H1 (cell line): ENCODE measurements at regions not wholly inside any gene's neighbourhood (a gene's known extent, or its start where the extent isn't known, plus 50 kb on each side); places are given as distances from the start of the nearest gene placed in this dataset.

Experiments
- CTCF ChIA-PET: fragments of 300-600 bp; sonication (Branson Sonifier 250); formaldehyde crosslinking; loops from one replicate; lab custom pipeline; 2021; ENCODE audit not compliant: partially characterized antibody; lab: Charles Lee
- POLR2A ChIA-PET: fragments of 300-600 bp; sonication (Branson Sonifier 250); formaldehyde crosslinking; loops from one replicate; lab custom pipeline; 2021; ENCODE audit warnings: inconsistent platforms; ENCODE audit not compliant: partially characterized antibody; lab: Charles Lee
- DNase-seq, 2 experiments: peaks; one replicate each; pipeline versions ENCODE4 v3.0.0 to v3.0.0-alpha.2; 2010 to 2022; ENCODE audit warnings: low spot score in 2 of 2, low read depth in 1 of 2, mixed read lengths in 1 of 2
- FAIRE-seq: peaks from 2 replicates; lab custom pipeline; 2011; peaks lifted over from hg19 to GRCh38; lab: Jason Lieb, UNC
- H2AFZ ChIP-seq: 2 replicates; pipeline ENCODE4 v1.8.1; 2012; ENCODE audit warnings: low read length, inconsistent platforms
- H2AK5ac ChIP-seq: 2 replicates; pipeline ENCODE4 v1.6.1; 2013; ENCODE audit warnings: low read depth, low read length
- H2BK120ac ChIP-seq: replicated peaks from 2 replicates; pipeline ENCODE3; 2013; ENCODE audit warnings: low read depth, low read length, inconsistent platforms
- H2BK12ac ChIP-seq: 2 replicates; pipeline ENCODE4 v1.6.1; 2013; ENCODE audit warnings: low read depth, low read length
- H2BK15ac ChIP-seq: 2 replicates; pipeline ENCODE4 v1.6.1; 2013; ENCODE audit warnings: low read length
- H2BK20ac ChIP-seq: 2 replicates; pipeline ENCODE4 v1.6.1; 2013; ENCODE audit warnings: low read length
- H2BK5ac ChIP-seq: 2 replicates; pipeline ENCODE4 v1.6.1; 2013; ENCODE audit warnings: low read depth, low read length
- H3K14ac ChIP-seq: 2 replicates; pipeline ENCODE4 v1.6.1; 2013; ENCODE audit warnings: inconsistent platforms; ENCODE audit not compliant: insufficient read length
- H3K18ac ChIP-seq: 2 replicates; pipeline ENCODE4 v1.6.1; 2013; ENCODE audit warnings: low read length; ENCODE audit errors: extremely low read depth
- H3K23ac ChIP-seq: 2 replicates; pipeline ENCODE4 v1.6.1; 2013; ENCODE audit warnings: inconsistent platforms; ENCODE audit not compliant: insufficient read length
- H3K23me2 ChIP-seq: 2 replicates; pipeline ENCODE4 v1.6.1; 2013; ENCODE audit warnings: low read depth, low read length
- H3K27ac ChIP-seq: 2 replicates; pipeline ENCODE4 v1.6.1; 2011; ENCODE audit warnings: low read depth, low read length, inconsistent platforms
- H3K27me3 ChIP-seq, 4 experiments: replicated peaks in 1 of 4; 1 replicate in 1 of 4; 2 replicates in 3 of 4; pipeline versions ENCODE4 v1.6.1 to v1.8.1; 2011 to 2013; ENCODE audit warnings: low read length in 3 of 4, mild to moderate bottlenecking in 3 of 4, inconsistent platforms in 2 of 4, mixed read lengths in 2 of 4, moderate library complexity in 1 of 4; ENCODE audit not compliant: control insufficient read depth in 3 of 4, insufficient read depth in 3 of 4; ENCODE audit errors: extremely low read depth in 1 of 4
- H3K36me3 ChIP-seq, 4 experiments: 2 replicates each; pipeline versions ENCODE4 v1.6.1 to v1.8.1; 2011 to 2013; ENCODE audit warnings: mild to moderate bottlenecking in 4 of 4, low read length in 3 of 4, moderate library complexity in 2 of 4, control low read depth in 1 of 4, inconsistent platforms in 1 of 4; ENCODE audit not compliant: insufficient read depth in 4 of 4, control insufficient read depth in 2 of 4
- H3K4ac ChIP-seq: replicated peaks from 2 replicates; pipeline ENCODE3; 2013; ENCODE audit warnings: low read length, low read depth, mixed read lengths, inconsistent platforms; ENCODE audit not compliant: insufficient read length
- H3K4me1 ChIP-seq, 4 experiments: replicated peaks in 1 of 4; 1 replicate in 1 of 4; 2 replicates in 3 of 4; pipeline versions ENCODE4 v1.6.1 to v1.8.1; 2011 to 2013; ENCODE audit warnings: low read length in 3 of 4, inconsistent platforms in 2 of 4, mixed read lengths in 1 of 4; ENCODE audit not compliant: insufficient read depth in 4 of 4, control insufficient read depth in 3 of 4
- H3K4me2 ChIP-seq, 2 experiments: 2 replicates each; pipeline versions ENCODE4 v1.6.1 to v1.8.1; 2011 to 2013; ENCODE audit warnings: low read depth in 2 of 2, low read length in 2 of 2, control low read depth in 1 of 2, inconsistent platforms in 1 of 2, mild to moderate bottlenecking in 1 of 2; ENCODE audit not compliant: insufficient read depth in 1 of 2
- H3K4me3 ChIP-seq, 4 experiments: fragments of 200-600, 300-600 bp in 1 of 4; sonication (generic), shearing (Covaris generic), sonication (Bioruptor Twin) in 1 of 4; 2 replicates each; pipeline versions ENCODE4 v1.5.1 to v1.8.1; 2011 to 2016; ENCODE audit warnings: low read length in 4 of 4, low read depth in 3 of 4, control low read depth in 2 of 4, inconsistent platforms in 2 of 4, mild to moderate bottlenecking in 2 of 4, mixed read lengths in 1 of 4, moderate library complexity in 1 of 4; ENCODE audit not compliant: insufficient read depth in 2 of 4; ENCODE audit errors: extremely low read depth in 1 of 4
- H3K56ac ChIP-seq: replicated peaks from 2 replicates; pipeline ENCODE3; 2013; ENCODE audit warnings: low read depth, mild to moderate bottlenecking, mixed read lengths, low read length, inconsistent platforms; ENCODE audit not compliant: insufficient read length
- H3K79me1 ChIP-seq: 2 replicates; pipeline ENCODE4 v1.6.1; 2013; ENCODE audit warnings: low read depth, low read length, control low read depth
- H3K79me2 ChIP-seq, 2 experiments: 2 replicates each; pipeline versions ENCODE4 v1.6.1 to v1.8.1; 2012 to 2013; ENCODE audit warnings: low read length in 2 of 2, mild to moderate bottlenecking in 2 of 2, inconsistent platforms in 1 of 2; ENCODE audit not compliant: insufficient read depth in 2 of 2, control insufficient read depth in 1 of 2
- H3K9ac ChIP-seq, 4 experiments: replicated peaks in 1 of 4; 1 replicate in 1 of 4; 2 replicates in 3 of 4; pipeline versions ENCODE4 v1.6.1 to v1.8.1; 2011 to 2013; ENCODE audit warnings: low read depth in 3 of 4, low read length in 3 of 4, control low read depth in 2 of 4, mild to moderate bottlenecking in 2 of 4, moderate library complexity in 2 of 4, inconsistent platforms in 1 of 4; ENCODE audit errors: extremely low read depth in 1 of 4
- H3K9me3 ChIP-seq, 2 experiments: 2 replicates each; pipeline versions ENCODE4 v1.6.1 to v1.8.1; 2012 to 2013; ENCODE audit warnings: mild to moderate bottlenecking in 2 of 2, moderate library complexity in 2 of 2, control low read depth in 1 of 2, inconsistent platforms in 1 of 2, low read depth in 1 of 2, low read length in 1 of 2, mixed read lengths in 1 of 2; ENCODE audit not compliant: insufficient read depth in 2 of 2
- H4K20me1 ChIP-seq, 2 experiments: replicated peaks in 1 of 2; 2 replicates each; pipeline versions ENCODE3 to v1.8.1; 2011 to 2013; ENCODE audit warnings: inconsistent platforms in 2 of 2, low read length in 2 of 2, mild to moderate bottlenecking in 1 of 2; ENCODE audit not compliant: insufficient read depth in 2 of 2, control insufficient read depth in 1 of 2
- H4K5ac ChIP-seq: 2 replicates; pipeline ENCODE4 v1.6.1; 2013; ENCODE audit warnings: low read length, low read depth, mixed read lengths, inconsistent platforms; ENCODE audit not compliant: insufficient read length
- H4K8ac ChIP-seq: 2 replicates; pipeline ENCODE4 v1.8.0; 2013; ENCODE audit warnings: mild to moderate bottlenecking, moderate library complexity, low read length, inconsistent platforms; ENCODE audit not compliant: insufficient read depth; ENCODE audit errors: extremely low read depth
- H4K91ac ChIP-seq: replicated peaks from 2 replicates; pipeline ENCODE3; 2013; ENCODE audit warnings: low read length, mixed read lengths, inconsistent platforms; ENCODE audit not compliant: insufficient read length
- GTF2F1 ChIP-seq: IDR thresholded peaks from 2 replicates; pipeline ENCODE4 v1.6.1; 2012; ENCODE audit warnings: low read depth, low read length, improper control_type of control experiment, borderline replicate concordance
- SAP30 ChIP-seq: fragments of 300-600 bp; sonication (generic); IDR thresholded peaks from 2 replicates; pipeline ENCODE4 v1.7.1; 2012; ENCODE audit warnings: low read length, moderate library complexity, mild to moderate bottlenecking, inconsistent platforms; ENCODE audit not compliant: insufficient read depth, insufficient replicate concordance
- WGBS, 2 experiments: shearing (Covaris generic) in 1 of 2; methylation state at CpG; one replicate each; pipeline versions ENCODE4 v1.1.6 to v1.1.7; 2013 to 2015; ENCODE audit warnings: low lambda C conversion rate in 2 of 2, mixed read lengths in 2 of 2, inconsistent platforms in 1 of 2, low coverage in 1 of 2, missing lambda C conversion rate in 1 of 2; ENCODE audit not compliant: insufficient replicate concordance in 2 of 2, insufficient coverage in 1 of 2, insufficient read length in 1 of 2; ENCODE audit errors: extremely low coverage in 1 of 2, missing lambda C conversion rate in 1 of 2; 5-methylcytosine and 5-hydroxymethylcytosine counted together

DNA sequence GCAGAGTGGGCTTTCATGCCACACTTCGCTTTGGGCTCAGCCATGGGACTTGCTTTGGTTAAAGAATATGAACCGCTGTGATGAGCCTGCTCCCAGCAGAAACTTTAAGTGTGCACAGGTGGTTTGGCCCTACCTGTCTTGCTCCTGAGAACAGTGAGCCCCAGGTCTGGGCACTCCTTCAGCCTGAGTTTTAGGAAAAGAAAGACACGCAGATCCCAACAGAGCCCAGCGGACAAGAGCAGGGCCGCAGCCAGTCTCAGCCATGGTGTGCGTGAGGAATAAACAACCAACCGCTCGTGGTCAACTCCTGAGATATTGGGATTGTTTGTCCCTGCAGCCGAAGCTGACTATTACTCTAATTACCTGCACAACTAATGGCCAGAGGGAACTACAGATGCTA, 217.1 kb upstream of the C1orf174 start:
- peak overlapping the region; percentile 72; the same call in 1 of the 2 replicates for H2BK15ac ChIP-seq

More for the DNA sequence above, 217.1 kb upstream of the C1orf174 start:
- Histone ChIP-seq H2BK20ac (no peak overlapping the region), H2AK5ac (no peak overlapping the region), H2BK12ac (no peak overlapping the region), H3K18ac (no peak overlapping the region), H3K4me1 (peaks cover 0 to 6% (median 3%) of the 10 kb centered on the region in 4 experiments; a peak in 1 of 7 replicates), H2BK5ac (no peak overlapping the region), H3K4ac (no peak overlapping the region), H3K4me2 (no peak overlapping the region), H4K5ac (no peak overlapping the region), H2AFZ (no peak overlapping the region), H3K27me3 (no peaks in the 10 kb centered on the region), H3K23ac (no peak overlapping the region), H4K20me1 (no peaks in the 10 kb centered on the region), H3K23me2 (no peaks in the 10 kb centered on the region), H3K14ac (no peak overlapping the region), H3K56ac (no peak overlapping the region), H3K79me1 (no peaks in the 10 kb centered on the region), H4K8ac (no peak overlapping the region), H3K4me3 (no peak overlapping the region), H3K27ac (no peak overlapping the region), H3K79me2 (no peaks in the 10 kb centered on the region), H3K9me3 (peaks cover 4 to 5% of the 10 kb centered on the region in 2 experiments; a peak in 2 of 4 replicates), H3K36me3 (no peaks in the 10 kb centered on the region), H3K9ac (no peak overlapping the region), H4K91ac (no peak overlapping the region), H2BK120ac (no peak overlapping the region)
- TF ChIP-seq SAP30 = no peak
- no peak for TF ChIP-seq GTF2F1
- no peak for FAIRE-seq
- DNase-seq = no peak
- WGBS, 2 experiments = 89% methylated on average over 9 of the region's 9 CpGs; no CpG with 5 or more reads in 1 of the 2 experiments
- POLR2A ChIA-PET = no interaction called here
- CTCF ChIA-PET = no interaction called here
